ENCODE measurements at regions not wholly inside any gene's neighbourhood (a gene's known extent, or its start where the extent isn't known, plus 50 kb on each side); places are given as distances from the start of the nearest gene placed in this dataset.

DNA sequence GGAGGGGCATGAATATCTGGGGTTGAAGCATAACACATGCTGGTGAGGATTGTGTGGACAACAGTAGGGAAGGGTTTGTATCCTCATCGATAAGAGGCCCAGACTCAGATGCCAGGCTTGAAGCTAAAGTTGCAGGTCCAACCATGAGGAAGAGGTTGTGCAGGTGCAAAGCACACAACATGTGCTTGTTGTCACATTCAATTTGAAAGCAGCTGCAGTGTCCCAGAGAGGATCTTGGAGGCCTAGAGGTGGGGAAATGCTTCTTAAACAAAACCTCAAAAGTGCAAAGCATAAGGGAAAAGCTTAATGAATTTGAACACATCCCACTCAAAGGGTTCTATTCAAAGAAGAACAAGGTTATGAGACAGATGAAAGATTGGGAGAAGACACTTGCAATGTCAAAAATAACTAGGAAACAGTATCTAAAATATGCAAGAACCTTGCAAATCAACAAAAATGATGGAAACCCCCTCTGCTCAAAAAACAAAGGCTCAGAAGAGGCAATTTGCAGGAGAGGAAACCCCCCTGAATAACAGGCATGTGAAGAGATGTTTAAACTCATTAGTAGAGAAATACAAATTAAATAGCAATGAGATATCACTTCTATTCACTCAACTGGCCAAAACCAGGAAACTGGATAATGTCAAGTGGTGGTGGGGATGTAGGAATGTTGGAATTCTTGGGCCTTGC, 187.1 kb downstream of the KATNAL1 start (continued):
- no peak for TF ChIP-seq RAD21 (IDR thresholded peaks at IDR 0.05 in 1 of 2, conservative IDR thresholded peaks at IDR 0.05 in 1 of 2; ENCODE audit: low read depth in 2 of 2, low read length in 2 of 2)
- TF ChIP-seq, protein P1, sequence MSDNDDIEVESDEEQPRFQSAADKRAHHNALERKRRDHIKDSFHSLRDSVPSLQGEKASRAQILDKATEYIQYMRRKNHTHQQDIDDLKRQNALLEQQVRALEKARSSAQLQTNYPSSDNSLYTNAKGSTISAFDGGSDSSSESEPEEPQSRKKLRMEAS (IDR thresholded peaks at IDR 0.05): no peak
- no peak for TF ChIP-seq SUZ12 (IDR thresholded peaks at IDR 0.05; ENCODE audit: low read length)
- TF ChIP-seq ZNF274 (IDR thresholded peaks at IDR 0.05; ENCODE audit: borderline replicate concordance, extremely low read depth, low read length): no peak
- TF ChIP-seq, protein P2, sequence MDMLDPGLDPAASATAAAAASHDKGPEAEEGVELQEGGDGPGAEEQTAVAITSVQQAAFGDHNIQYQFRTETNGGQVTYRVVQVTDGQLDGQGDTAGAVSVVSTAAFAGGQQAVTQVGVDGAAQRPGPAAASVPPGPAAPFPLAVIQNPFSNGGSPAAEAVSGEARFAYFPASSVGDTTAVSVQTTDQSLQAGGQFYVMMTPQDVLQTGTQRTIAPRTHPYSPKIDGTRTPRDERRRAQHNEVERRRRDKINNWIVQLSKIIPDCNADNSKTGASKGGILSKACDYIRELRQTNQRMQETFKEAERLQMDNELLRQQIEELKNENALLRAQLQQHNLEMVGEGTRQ (IDR thresholded peaks at IDR 0.05; ENCODE audit: low read length): no peak
- TF ChIP-seq, protein P3, sequence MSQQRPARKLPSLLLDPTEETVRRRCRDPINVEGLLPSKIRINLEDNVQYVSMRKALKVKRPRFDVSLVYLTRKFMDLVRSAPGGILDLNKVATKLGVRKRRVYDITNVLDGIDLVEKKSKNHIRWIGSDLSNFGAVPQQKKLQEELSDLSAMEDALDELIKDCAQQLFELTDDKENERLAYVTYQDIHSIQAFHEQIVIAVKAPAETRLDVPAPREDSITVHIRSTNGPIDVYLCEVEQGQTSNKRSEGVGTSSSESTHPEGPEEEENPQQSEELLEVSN (IDR thresholded peaks at IDR 0.05): no peak
- TF ChIP-seq ASH2L (IDR thresholded peaks at IDR 0.05; ENCODE audit: low read length): no peak
- TF ChIP-seq BRCA1 (IDR thresholded peaks at IDR 0.05; ENCODE audit: low read depth, low read length): no peak
